ENCODE measurements at regions not wholly inside any gene's neighbourhood (a gene's known extent, or its start where the extent isn't known, plus 50 kb on each side); places are given as distances from the start of the nearest gene placed in this dataset.

DNA sequence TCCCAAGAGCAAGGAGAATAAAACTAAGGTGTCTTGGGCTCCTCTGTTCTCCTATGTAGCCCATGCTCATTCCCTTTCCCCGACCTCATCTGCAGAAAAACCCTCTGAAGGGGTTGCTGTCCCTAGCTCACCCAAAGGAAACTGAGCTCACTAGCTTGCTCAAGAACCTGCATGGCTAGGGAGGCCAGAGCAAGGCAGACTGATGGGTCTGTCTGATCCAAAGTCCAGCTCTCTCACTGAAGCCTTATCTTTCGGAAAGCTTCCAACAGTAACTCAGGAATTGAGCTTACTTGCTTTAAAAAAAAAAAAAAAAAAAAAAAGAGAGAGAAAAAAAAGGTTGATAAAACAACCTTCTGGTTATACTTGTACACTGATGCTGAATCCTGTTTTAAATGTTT is 141.4 kb upstream of the TOPAZ1 start:
- TF ChIP-seq EP300 (IDR thresholded peaks at IDR 0.05; ENCODE audit: borderline replicate concordance in 1 of 2, low read depth in 1 of 2, low read length in 1 of 2) (no peak), POLR2AphosphoS5 (IDR thresholded peaks at IDR 0.05; ENCODE audit: low read depth, low read length) (no peak), CHD2 (IDR thresholded peaks at IDR 0.05; ENCODE audit: low read length, partially characterized antibody) (no peak), TAF1 (IDR thresholded peaks at IDR 0.05; ENCODE audit: borderline replicate concordance, low read depth, low read length) (no peak)
- TF ChIP-seq, protein P1, sequence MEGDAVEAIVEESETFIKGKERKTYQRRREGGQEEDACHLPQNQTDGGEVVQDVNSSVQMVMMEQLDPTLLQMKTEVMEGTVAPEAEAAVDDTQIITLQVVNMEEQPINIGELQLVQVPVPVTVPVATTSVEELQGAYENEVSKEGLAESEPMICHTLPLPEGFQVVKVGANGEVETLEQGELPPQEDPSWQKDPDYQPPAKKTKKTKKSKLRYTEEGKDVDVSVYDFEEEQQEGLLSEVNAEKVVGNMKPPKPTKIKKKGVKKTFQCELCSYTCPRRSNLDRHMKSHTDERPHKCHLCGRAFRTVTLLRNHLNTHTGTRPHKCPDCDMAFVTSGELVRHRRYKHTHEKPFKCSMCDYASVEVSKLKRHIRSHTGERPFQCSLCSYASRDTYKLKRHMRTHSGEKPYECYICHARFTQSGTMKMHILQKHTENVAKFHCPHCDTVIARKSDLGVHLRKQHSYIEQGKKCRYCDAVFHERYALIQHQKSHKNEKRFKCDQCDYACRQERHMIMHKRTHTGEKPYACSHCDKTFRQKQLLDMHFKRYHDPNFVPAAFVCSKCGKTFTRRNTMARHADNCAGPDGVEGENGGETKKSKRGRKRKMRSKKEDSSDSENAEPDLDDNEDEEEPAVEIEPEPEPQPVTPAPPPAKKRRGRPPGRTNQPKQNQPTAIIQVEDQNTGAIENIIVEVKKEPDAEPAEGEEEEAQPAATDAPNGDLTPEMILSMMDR (IDR thresholded peaks at IDR 0.05), result no peak
